NCI-H146 (cell line): ENCODE measurements at regions not wholly inside any gene's neighbourhood (a gene's known extent, or its start where the extent isn't known, plus 50 kb on each side); places are given as distances from the start of the nearest gene placed in this dataset.

Experiments used
- DNase-seq: peaks from one replicate; lab custom pipeline; 2025; lab: John Stamatoyannopoulos, UW

DNA sequence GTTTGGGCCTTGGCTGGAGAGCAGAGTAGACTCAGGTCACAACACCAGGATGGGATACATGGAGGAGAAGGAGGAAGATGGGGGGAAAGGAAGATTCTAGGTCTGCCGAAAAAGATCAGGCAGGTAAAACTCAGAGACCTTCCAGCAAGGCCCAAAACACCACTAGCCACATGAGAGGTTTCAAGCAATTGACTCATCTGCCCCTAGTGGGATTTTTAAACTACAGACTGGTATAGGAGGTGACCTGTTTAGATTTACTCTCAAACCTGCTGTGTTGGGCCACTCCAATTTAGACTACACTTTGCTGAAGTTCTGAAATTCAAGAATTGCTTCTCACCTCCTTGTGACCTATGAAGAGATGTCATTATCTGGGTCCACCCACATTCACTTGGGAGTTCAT lies 236.9 kb upstream of the SASH1 start:
- DNase-seq: no peak

GRCh38 chr6:148107911-148108310 lies 234.7 kb upstream of the SASH1 start:
- DNase-seq: no peak

GRCh38 chr6:148109732-148110131 lies 232.9 kb upstream of the SASH1 start:
- DNase-seq: peak; percentile 12

DNA sequence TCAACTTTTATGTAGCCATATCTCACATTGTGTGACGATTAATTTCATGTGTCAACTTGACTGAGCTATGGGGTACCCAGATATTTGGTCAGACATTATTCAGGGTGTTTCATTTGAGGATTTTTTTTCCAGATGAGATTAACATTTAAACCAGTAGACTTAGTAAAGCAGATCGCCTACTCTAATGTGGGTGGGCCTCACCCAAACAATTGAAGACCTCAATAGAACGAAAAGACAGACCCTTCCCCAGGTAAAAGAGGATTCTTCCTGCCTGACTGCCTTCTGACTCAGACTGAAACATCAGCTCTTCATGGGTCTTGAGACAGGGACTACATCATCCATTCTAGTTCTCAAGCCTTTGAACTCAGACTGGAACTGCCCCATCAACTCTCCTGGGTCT lies 231.7 kb upstream of the SASH1 start:
- DNase-seq: no peak

DNA sequence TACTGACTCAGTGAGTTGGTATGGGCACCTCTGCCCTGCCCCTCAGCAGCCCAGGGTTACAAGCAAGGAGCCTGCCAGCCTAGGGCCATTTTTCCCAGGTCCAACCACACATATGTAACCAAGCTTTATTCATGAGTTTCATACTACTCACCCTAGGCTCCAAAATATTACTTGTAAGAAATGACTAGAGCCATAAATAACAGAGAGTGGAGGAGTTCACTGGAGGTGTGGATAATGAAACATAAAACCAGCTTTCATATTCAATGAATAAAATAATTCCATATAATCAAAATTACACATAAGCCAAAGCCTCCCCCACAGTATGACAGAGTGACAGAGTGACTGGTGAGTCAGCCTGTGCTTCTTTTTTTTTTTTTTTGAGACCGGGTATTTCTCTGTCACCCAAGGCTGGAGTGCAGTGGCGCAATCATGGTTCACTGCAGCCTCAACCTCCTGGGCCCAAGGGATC lies 229.8 kb upstream of the SASH1 start:
- DNase-seq: no peak

DNA sequence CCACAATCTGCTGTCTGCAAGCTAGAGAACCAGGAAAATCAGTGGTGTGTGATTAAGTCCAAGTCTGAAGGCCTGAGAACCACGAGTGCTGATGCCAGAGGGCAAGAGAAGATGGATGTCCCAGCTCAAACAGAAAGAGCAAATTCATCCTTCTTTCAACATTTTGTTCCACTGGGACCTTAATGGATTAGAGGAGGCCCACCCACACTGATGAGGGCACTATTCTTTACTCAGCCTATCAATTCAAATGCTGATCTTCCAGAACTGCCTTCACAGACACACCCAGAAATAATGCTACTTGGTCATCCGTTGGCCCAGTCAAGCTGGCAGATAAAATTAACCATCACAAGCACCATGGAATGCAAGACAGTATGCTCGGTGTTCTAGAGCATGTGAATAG lies 226.6 kb upstream of the SASH1 start:
- DNase-seq: no peak

GRCh38 chr6:148118244-148118643 lies 224.4 kb upstream of the SASH1 start:
- DNase-seq: peak; percentile 76

GRCh38 chr6:148128014-148128730 lies 214.5 kb upstream of the SASH1 start:
- peak; percentile 50 for DNase-seq

- no peak for DNase-seq
Measured at GRCh38 chr6:148134592-148134991, 208.0 kb upstream of the SASH1 start.

DNA sequence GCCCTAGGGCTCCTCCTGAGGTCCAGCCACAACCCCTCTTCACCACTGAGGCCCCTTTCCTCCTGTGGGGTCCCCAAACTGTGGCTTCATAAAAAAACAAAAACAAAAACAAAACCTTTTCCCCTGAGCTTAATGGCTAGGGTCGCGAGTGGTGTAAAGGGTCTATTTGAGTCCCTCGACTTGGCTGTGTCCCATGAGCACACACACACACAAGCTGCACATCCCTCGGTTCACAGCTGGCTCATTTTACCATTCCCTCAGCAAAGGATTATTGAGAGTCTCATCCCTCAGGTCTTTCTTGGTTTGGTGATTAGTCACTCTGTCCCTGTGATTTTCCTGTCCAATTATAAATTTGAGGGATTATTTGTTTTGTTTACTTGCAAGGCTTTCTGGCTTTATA lies 206.1 kb upstream of the SASH1 start:
- no peak for DNase-seq

GRCh38 chr6:148137652-148138051 lies 205.0 kb upstream of the SASH1 start:
- DNase-seq: no peak

- no peak for DNase-seq
Measured at GRCh38 chr6:148138573-148138972, 204.1 kb upstream of the SASH1 start.

- DNase-seq: no peak
Measured at GRCh38 chr6:148140772-148141557, 201.7 kb upstream of the SASH1 start.

- no peak for DNase-seq
Measured at GRCh38 chr6:148142821-148143220, 199.8 kb upstream of the SASH1 start.

- DNase-seq: no peak
Measured at GRCh38 chr6:148143771-148144170, 198.9 kb upstream of the SASH1 start.

DNA sequence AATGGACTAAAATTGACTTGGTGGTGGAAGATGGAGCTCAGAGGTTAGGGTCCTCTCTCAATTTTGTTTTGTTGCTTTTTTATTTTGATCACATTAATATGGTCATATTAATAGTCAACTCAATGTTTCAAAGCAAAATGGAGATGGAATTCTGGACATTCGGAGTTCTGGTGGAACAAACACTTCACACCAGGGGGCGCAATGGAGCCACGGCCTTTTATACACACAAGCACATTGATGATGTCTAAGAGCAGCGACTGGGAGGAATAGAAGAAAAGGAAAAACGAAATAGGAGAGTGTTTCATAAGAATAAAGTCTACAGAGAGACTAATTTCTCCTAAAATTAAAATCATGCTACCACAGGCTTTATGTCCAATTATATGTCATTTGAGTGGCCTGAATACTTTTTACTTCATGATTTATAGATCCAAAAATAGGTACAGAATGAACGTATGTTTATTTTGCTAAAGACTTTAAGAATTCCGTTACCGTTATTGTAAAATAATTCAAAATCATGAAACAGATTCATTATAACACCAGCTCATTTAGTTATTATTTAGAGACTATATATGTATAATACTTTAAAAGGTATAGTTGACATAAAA lies 197.6 kb upstream of the SASH1 start:
- peak; percentile 86 for DNase-seq

GRCh38 chr6:148146717-148147462 lies 195.7 kb upstream of the SASH1 start:
- peak; percentile 47 for DNase-seq

- peak; percentile 95 for DNase-seq
Measured at GRCh38 chr6:148147463-148147830, 195.2 kb upstream of the SASH1 start.

GRCh38 chr6:148151896-148152643 lies 190.6 kb upstream of the SASH1 start:
- peak; percentile 41 for DNase-seq

DNA sequence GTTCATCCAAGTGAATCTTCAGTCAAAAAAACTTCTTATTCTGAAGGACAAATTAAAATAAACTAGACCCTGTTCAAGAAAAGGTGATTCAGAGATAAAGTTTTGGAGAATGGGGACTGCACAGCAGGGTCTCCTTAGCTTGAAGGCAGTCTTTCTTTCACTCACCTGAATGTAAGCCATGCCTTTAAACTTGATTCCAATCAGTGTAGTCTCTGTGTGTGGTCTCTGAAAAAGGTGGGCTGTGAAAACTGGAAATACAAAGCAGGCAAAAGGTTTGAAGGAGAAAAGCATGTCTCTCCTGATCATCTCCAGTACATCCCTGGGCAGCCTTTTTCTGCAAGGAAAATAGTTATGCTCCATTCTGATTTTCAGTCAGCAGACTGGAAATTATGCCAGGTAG lies 188.0 kb upstream of the SASH1 start:
- no peak for DNase-seq

GRCh38 chr6:148155293-148155692 lies 187.3 kb upstream of the SASH1 start:
- peak; percentile 23 for DNase-seq

- DNase-seq: no peak
Measured at GRCh38 chr6:148157841-148158240, 184.8 kb upstream of the SASH1 start.
